HG02943 (cell line): ENCODE measurements at regions not wholly inside any gene's neighbourhood (a gene's known extent, or its start where the extent isn't known, plus 50 kb on each side); places are given as distances from the start of the nearest gene placed in this dataset.
A peak's percentile ranks its signal among the peaks of the same experiment; 100 is the strongest.
"Not testable (repeated sequence)": the region's sequence is repeated elsewhere in the genome, so short reads cannot be mapped to it uniquely, and the experiment has no call there.

Experiments used
- ATAC-seq: cut with Tn5 transposase; IDR thresholded peaks from one replicate; pipeline ENCODE4 v1.9.1; 2021; ENCODE audit warnings: mild to moderate bottlenecking, low read depth, moderate library complexity; ENCODE audit not compliant: unreplicated experiment

GRCh38 chr21:8194042-8194441 is 2327.3 kb upstream of the TPTE start:
- peak; percentile 56 for ATAC-seq

GRCh38 chr21:8197377-8198027 is 2323.9 kb upstream of the TPTE start:
- ATAC-seq, result not testable (repeated sequence)

- ATAC-seq, result not testable (repeated sequence)
Observed at GRCh38 chr21:8205094-8205891, 2316.1 kb upstream of the TPTE start.

- not testable (repeated sequence) for ATAC-seq
Observed at GRCh38 chr21:8205892-8206188, 2315.5 kb upstream of the TPTE start.

- not testable (repeated sequence) for ATAC-seq
Observed at GRCh38 chr21:8212986-8213550, 2308.3 kb upstream of the TPTE start.

- not testable (repeated sequence) for ATAC-seq
Observed at GRCh38 chr21:8214539-8214938, 2306.8 kb upstream of the TPTE start.

GRCh38 chr21:8229366-8230150 is 2291.8 kb upstream of the TPTE start:
- not testable (repeated sequence) for ATAC-seq

GRCh38 chr21:8231252-8231651 is 2290.1 kb upstream of the TPTE start:
- ATAC-seq, result not testable (repeated sequence)

- not testable (repeated sequence) for ATAC-seq
Observed at GRCh38 chr21:8233000-8233399, 2288.4 kb upstream of the TPTE start.

GRCh38 chr21:8234059-8234458 is 2287.3 kb upstream of the TPTE start:
- ATAC-seq, result not testable (repeated sequence)

- peak; percentile 49 for ATAC-seq
Observed at GRCh38 chr21:8244723-8245641, 2276.4 kb upstream of the TPTE start.

- peak; percentile 72 for ATAC-seq
Observed at GRCh38 chr21:8245642-8246402, 2275.6 kb upstream of the TPTE start.

- ATAC-seq, result not testable (repeated sequence)
Observed at GRCh38 chr21:8251701-8252100, 2269.7 kb upstream of the TPTE start.

- not testable (repeated sequence) for ATAC-seq
Observed at GRCh38 chr21:8255094-8255493, 2266.3 kb upstream of the TPTE start.

GRCh38 chr21:8257083-8257799 is 2264.1 kb upstream of the TPTE start:
- not testable (repeated sequence) for ATAC-seq

GRCh38 chr21:8260065-8260627 is 2261.2 kb upstream of the TPTE start:
- not testable (repeated sequence) for ATAC-seq
